HTR-8/SVneo (cell line): ENCODE measurements at regions not wholly inside any gene's neighbourhood (a gene's known extent, or its start where the extent isn't known, plus 50 kb on each side); places are given as distances from the start of the nearest gene placed in this dataset.
"Not testable (repeated sequence)": the region's sequence is repeated elsewhere in the genome, so short reads cannot be mapped to it uniquely, and the experiment has no call there.

Experiments used
- DNase-seq: peaks from one replicate; pipeline ENCODE4 v3.0.0; 2011; ENCODE audit warnings: low spot score, mixed read lengths; ENCODE audit not compliant: insufficient read length
- FAIRE-seq: peaks from 2 replicates; lab custom pipeline; 2011; peaks lifted over from hg19 to GRCh38; lab: Jason Lieb, UNC

DNA sequence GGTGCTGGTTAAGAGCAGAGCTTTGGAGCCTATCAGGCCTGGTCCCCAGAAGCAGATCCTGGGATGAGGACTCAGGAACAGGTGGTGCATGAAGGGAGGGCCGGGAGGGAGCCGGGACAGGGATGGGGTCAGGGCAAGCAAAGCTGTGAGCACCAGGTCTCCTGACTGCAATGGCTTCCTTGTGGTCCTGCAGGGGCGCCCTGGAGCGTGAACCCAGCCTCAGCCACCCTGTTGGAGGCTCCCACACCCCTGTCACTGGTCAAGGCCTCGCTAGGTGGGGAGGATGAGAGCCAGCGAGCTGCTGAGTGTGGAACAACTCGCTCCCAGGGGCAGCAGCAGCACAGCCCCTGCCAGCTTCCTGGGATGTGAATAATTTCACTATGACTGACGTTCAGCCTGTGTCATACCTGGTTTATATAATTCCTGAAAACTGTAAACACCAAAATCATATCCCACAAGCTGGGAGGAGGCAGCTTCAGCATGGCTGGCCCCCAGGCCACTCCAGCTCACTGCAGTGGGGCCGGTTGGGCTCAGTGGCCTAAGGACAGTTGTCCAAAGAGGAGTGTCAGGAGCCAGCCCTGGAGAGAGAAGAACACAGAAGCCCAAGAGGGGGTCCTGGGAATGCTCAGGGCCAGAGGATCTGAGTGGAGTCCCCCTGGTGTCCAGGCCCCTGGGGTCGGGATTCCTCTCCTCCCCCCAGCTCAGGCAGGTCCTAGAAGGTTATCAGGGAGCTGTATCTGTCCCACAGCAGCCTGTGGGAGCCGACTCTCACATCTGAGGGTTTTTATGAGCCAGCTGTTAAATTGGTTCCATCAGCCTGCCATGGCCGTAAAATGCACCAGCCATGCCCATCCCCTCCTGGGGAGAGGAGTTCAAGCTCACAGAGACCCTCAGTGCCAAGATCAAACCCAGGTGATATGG lies 272.9 kb downstream of the ADGRD1 start:
- no peak for DNase-seq
- no peak for FAIRE-seq

DNA sequence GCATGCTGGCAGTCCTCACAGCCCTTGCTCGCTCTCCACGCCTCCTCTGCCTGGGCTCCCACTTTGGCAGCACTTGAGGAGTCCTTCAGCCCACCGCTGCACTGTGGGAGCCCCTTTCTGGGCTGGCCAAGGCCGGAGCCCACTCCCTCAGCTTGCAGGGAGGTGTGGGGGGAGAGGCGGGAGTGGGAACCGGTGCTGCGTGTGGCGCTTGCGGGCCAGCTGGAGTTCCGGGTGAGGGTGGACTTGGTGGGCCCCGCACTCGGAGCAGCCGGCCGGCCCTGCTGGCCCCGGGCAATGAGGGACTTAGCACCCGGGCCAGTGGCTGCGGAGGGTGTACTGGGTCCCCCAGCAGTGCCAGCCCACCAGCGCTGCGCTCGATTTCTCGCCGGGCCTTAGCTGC lies 273.9 kb downstream of the ADGRD1 start:
- FAIRE-seq, DNase-seq: not testable (repeated sequence)

DNA sequence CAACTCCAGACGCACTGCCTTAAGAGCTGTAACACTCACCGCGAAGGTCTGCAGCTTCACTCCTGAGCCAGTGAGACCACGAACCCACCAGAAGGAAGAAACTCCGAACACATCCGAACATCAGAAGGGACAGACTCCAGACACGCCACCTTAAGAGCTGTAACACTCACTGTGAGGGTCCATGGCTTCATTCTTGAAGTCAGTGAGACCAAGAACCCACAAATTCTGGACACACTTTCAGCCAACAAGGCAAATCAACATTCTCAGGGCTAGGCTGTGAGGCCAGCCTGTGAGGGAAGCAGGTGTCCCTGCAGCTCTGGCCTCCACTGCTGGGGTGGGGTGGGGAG lies 275.3 kb downstream of the ADGRD1 start:
- not testable (repeated sequence) for DNase-seq, FAIRE-seq

DNA sequence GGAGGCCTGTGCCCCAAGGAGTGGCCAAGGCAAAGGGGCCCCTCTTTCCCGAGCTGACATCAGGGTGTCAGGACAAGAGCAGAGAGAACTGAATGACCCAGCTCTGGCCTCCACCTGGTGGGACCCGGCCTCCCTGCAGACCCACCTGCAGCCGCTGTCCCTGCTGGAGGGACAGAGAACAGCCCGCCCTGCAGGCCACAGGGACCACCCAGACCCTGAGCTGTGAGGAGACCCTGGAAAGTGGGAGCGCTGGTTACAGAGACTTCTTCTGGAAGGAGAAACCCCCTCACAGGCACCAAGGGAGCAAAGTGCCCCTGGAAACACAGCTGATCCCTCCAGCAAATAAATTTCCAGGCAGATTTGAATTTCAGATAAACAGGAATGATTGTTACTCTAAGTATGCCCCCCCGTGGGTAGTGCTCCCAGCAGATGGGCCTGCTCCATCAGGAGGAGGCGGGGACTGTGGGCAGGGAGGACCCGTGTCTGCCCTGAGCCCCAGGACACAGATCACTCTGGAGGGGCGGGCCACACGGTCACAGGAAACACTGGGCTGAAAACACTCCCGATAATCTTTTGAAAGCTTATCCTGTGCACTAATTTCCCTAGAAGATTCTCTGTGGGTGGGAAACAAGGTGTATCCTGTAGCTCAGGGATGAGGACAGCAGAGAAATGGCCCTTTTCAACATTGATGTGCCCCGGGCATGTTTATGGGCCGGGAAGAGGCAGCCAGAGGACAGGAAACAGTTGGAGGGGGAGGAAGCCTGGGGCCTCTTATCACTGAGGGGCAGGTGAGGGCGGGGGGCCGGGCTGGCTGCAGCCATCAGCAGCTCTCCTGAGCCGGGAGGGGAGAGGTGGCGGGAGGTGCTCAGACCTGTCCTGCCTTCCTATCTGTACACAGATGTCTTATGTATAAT lies 276.0 kb downstream of the ADGRD1 start:
- no peak for FAIRE-seq
- peak; percentile 17 for DNase-seq

DNA sequence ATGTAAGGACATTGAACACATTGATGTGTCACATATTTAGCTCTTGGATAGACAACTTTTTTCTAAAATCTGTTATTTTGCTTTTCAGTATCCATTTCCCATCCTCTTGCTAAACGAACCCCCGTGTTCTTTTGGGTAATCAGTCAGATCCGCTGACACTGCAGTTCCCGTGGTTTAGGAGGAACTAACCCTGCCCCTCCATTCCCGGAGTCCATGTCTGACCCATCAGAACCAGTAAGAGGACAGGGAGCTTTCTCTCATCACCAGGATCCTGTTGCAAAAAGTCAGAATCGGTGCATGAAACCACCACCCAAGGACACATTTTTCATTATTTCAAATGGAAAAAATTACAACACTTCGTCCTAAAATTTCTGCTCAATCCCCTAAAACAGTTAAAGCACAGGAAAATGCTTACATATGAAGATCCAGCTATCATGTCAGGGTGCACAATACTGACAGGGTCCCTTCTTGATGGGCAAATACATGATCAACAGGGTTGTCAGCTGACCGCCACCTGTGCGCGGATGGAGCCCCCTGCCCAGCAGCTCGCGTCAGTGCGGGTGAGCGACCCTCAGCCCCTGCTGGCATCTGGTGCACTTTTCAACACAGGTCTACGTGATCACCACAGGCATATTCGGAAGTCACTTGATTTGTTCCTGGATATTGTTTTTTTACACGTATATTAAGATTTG lies 276.8 kb downstream of the ADGRD1 start:
- no peak for FAIRE-seq
- no peak for DNase-seq

DNA sequence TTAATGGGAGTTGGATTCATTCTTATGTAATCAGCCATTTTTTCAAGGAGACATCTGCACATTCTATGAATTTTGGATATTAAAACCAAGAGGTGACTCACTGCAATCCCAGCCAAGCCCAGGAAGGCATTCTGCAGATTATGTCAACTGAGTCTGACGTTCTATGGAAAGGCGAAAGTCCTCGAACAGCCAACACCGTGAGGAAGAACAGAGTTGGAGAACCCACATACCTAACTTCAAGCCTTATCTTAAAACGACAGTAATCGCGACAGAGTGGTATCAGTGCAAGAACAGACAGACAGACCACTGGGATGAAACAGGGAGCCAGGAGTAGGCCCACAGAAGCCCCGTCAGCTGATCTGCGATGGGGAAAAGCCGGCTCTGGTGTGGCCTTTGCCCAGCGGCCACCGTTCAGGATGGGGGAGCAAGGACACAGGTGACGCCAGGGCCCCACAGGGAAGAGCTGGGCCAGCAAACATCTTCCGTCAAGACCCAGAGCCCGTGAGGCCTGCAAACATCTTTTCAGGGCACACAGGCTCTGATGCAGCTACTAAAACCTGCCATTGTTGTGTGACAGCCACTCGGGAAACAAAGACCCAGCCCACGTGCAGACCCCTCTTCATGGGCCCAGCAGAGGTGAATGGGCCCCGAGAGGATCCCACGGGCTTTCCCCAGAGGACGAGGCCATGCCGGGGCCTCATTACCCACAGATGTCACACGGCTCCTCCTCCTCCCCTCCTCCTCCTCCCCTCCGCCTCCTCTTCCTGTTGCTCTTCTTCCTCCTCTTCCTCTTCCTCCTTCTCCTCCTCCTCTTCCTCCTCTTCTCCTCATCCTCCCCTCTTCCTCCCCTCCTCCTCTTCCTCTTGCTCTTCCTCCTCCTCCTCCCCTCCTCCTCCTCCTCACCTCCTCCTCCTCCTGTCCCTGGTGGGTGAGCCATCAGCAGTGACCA lies 277.6 kb downstream of the ADGRD1 start:
- FAIRE-seq (no peak), DNase-seq (no peak)

DNA sequence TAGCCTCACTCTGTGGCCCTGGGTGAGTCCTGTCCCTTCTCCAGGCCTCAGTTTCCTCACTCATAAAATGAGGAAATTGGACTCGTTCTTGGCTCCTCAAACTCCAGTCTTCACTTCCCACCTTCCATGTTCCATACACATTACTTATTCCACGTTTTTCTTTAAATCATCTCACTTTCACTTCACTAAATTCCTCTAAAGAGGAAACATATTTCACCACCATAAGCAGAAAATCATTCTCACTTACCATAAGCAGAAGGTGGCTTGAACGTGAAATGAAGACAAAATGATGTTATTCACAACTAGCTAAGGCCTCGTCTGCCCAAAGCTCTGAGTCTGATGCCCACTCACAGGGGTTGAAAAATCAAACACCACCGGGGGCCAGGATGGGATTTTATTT lies 278.3 kb downstream of the ADGRD1 start:
- DNase-seq (no peak), FAIRE-seq (no peak)

DNA sequence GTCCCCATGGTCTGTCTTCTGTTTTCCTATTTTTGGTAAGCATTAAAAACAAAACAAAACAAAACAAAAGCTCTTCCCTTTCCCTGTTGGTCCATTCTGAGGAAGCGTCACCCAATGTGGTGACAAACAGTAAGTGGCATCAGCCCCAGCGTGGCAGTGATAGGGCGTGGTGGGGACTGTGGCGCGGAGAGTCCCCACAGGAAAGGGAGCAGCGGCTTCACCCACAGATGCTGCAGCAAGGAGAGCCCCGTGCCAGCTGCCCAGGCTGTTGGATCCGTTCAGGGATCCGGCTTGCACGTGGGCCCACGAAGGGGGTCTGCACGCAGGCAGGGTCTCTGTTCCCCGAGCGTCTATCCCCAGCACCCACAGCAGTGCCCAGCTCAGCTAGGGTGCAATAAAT lies 279.2 kb downstream of the ADGRD1 start:
- DNase-seq, FAIRE-seq: not testable (repeated sequence)

DNA sequence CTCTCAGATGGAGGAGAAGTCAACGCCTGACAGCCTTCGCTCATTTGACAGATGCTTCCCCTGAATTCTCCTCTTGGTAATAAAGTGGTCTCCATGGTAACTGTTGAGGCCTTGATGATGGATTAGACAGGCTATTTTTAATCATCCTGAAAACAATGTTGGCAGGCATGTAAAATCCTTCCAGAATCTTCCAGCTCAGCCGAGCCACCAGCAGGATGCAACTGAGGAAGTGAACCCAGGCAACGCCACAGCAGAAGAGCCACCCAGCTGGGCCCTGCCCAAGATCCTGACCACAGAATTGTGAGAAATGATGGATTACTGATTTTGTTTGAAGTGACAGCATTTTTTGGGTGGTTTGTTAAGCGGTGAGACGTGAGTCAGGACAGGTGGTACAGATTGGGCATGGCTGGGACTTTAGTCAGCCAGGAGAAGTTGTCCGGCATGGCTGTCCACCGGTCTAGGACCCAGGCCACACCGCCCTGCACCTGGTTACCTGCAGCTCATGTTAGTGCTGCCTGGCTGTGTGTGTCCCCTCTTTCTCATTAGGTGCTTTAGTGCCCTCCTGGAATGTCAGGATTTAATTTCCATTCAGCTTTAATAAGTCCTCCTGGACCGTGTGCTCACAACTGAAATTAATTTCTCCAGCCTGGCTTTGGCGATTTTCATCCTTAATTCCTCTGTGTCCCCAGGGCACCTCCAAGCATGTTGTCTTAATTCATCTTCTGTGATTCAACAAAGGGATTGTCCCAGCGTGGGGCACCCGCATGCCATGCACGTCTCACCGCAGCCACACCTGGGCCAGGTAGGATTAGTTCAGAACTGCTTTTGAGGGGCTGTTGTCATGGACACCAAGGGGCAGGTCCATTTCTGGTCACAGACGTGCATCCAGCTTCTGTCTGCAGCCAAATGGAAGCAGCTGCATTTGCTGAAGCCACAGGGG lies 280.4 kb downstream of the ADGRD1 start:
- FAIRE-seq, DNase-seq: not testable (repeated sequence)

DNA sequence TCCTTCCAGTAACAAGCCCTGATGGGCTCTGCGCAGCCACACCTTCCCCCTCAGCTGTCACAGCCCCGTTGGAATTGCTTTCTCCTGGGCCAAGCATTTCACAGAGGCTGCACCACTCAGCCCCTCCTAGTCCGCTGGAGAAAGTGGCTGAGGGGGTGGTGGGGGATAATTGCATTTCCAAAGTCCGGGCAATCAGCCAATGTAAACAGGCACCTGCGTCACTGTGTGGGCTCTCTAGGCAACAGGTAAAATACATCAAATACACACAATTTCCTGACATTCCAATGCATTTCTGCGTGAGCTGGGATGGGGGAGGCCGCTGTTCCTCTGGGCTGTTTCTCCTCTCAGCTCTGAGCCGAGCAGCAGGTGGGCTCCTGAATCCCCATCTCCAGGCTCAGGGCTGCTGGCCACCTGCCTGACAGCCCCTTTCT lies 281.1 kb downstream of the ADGRD1 start:
- not testable (repeated sequence) for FAIRE-seq, DNase-seq

DNA sequence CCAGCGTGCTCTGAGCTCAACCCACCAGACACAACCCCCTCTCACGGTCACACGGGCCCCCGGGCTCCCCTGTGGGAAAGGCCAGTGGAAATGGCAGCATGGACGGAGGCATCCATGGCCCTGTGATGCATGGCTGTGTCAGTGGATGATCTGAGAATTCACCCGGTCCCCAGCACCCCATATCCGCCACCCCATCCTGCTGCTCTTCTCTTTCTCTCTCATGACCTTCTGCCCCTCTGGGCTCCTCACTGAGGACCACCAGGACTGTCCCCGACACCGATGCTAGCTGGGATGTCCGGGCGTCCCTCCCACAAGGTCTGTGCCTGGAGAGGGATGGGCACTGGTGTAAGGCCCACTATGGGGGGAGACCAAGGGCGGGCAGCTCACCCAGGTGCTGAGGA lies 282.2 kb downstream of the ADGRD1 start:
- DNase-seq (no peak), FAIRE-seq (no peak)

DNA sequence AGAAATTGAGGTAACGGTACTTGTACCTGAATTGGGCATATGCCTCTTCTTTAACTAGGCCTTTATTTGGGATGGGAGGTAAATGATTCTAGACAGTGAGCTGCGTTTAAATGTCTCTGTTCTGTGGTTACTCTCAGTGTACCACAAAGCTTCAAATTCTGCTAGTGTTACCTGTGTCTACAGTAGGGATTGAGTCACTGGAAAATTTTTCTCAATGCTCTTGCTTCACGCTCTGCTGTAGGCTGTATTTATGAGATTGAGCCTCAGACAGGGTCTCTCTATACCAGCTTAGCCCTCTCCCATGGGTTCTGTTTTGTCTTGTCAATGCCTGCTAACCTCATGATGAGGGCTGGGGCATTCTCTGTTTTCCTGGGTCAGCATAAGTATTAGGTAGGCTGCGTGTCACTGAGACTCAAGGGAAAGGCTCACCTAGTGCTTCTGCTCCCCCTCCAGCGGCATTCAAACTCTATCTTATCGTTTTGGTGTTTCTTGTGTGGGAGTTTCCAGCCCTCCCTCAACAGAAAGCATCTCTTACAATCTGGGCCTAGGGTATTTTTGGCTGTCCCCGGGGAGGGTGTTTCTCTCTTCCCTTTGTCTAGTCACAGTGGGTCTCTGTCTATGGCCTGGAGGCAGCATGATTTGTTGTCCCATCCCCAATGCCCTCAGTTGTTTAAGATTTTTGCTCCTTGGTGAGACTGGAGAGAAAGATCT lies 285.8 kb downstream of the ADGRD1 start:
- no peak for FAIRE-seq
- no peak for DNase-seq

DNA sequence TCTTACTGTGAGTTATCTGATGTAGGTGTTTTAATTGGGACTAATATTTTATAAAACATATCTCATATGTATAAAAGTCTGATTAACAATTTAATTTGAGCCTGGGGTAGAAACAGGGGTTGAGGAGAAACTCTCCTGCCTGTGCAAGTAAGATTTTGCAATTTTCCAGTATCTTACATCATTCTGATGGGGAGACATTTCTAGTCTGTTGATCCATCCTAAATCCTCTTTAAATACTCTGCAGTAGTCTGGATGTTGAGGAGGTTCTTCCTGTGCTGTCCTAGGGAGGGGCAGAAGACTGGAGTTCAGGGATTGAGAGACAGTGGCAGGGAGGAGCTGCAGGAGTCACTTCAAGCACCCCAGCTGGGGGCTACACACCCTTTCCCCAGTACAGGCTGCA lies 287.8 kb downstream of the ADGRD1 start:
- DNase-seq (no peak), FAIRE-seq (no peak)

DNA sequence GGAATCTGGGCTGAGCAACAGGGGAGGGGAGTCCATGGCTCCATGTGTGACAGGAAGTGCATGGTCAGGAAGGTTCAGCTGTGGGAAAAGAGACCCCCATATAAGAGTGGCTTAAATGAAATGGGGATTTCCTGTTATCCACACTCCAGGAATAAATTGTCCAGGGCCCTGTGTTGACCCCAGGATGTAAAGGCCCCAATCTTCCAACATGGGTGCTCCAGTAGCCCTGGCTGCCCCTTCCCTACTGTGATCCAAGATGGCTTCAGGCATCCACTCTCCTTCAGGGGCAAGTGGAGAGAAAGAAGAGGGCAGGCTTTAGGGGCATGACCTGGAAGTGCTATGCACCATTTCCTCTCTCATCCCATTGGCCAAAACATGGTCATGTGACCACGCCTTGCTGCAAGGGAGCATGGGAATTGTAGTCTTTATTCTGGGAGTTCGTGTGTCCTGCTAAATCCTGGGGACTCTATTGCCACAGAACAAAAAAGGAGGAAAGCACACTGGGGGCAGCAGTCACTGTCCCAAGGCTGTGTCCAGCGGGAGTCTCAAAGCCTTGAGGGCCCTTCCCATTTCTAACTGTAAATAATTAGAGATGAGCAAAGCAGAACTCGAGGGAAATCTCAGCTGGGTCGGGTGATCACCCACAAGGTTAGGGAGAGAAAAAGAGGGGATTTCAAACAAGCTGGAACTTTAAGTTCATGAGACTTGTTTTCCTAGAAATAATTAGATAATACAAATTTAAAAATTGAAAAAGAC lies 289.2 kb downstream of the ADGRD1 start:
- no peak for FAIRE-seq
- no peak for DNase-seq

DNA sequence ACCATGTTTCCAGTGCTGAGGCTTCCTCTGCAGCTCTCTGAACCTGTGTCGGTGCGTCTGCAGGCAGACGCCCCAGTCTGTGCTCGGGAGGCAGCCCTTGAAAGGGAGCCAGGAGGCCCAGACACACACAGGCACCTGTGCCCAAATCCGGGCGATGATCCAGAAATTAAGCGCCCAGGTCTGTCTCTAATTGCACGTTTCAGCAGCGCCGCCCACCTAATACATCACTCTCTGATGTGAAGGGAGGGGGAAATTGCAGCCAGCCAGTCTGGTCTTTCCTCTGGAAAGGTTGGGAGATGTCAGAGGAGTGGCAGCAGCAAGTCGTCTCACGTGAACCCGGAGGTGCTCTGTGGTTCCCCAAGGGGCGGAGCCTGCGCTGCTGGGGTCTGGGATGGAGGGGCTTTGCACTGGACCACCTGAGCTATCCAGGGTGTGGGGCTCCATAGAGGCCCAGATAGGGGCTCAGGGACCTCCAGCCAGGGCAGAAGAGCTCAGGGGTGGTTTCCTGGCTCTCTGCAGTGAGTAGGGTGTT lies 290.5 kb downstream of the ADGRD1 start:
- not testable (repeated sequence) for FAIRE-seq, DNase-seq

DNA sequence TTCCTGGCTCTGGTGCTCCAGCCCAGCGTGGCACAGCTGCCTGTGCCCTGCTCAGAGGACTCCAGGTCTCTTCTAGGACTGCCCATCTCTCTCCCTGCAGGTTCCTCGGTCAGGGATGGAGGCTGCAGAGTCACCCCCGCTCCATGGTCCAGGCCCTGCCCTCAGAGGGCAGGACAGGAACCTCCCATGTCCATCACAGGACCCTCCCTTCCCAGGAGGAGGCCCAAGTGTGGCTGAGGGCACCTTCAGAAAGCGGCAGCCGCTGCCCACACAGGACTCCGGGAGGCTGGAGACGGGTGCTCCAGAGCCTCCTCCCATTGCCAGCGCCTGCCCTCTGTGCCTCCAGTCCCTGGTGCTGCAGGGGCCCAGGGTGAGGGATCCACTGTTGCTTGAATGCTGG lies 291.5 kb downstream of the ADGRD1 start:
- not testable (repeated sequence) for DNase-seq, FAIRE-seq
